Right lobe of liver (tissue), 4 donors: ENCODE measurements at regions not wholly inside any gene's neighbourhood (a gene's known extent, or its start where the extent isn't known, plus 50 kb on each side); places are given as distances from the start of the nearest gene placed in this dataset.

Source experiments
- POLR2A ChIP-seq: fragments of 450-650 bp; IDR thresholded peaks from one replicate; pipeline ENCODE4 v1.6.1; 2017; ENCODE audit warnings: antibody characterized with exemption, mild to moderate bottlenecking
- TF ChIP-seq, protein P1 (sequence below), 4 donors: fragments of 200-600 bp in 3 of 4; fragments of 450-650 bp in 1 of 4; IDR thresholded peaks; one replicate each; pipeline versions ENCODE4 v1.5.1 to v1.8.0; 2016 to 2022; ENCODE audit warnings: antibody characterized with exemption in 4 of 4, mild to moderate bottlenecking in 2 of 4
- donor health status: DM: no; HTN: no; CAD: no.
- donor health status: DM: no; HTN: no; CAD: no.
- donor health status: DM: no; HTN: yes; CAD: no.

GRCh38 chr1:91135799-91136198 lies 114.0 kb upstream of the ZNF644 start:
- TF ChIP-seq, protein P1, sequence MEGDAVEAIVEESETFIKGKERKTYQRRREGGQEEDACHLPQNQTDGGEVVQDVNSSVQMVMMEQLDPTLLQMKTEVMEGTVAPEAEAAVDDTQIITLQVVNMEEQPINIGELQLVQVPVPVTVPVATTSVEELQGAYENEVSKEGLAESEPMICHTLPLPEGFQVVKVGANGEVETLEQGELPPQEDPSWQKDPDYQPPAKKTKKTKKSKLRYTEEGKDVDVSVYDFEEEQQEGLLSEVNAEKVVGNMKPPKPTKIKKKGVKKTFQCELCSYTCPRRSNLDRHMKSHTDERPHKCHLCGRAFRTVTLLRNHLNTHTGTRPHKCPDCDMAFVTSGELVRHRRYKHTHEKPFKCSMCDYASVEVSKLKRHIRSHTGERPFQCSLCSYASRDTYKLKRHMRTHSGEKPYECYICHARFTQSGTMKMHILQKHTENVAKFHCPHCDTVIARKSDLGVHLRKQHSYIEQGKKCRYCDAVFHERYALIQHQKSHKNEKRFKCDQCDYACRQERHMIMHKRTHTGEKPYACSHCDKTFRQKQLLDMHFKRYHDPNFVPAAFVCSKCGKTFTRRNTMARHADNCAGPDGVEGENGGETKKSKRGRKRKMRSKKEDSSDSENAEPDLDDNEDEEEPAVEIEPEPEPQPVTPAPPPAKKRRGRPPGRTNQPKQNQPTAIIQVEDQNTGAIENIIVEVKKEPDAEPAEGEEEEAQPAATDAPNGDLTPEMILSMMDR (IDR thresholded peaks at IDR 0.05) = no peak
- no peak for TF ChIP-seq POLR2A
